Peyer's patch (tissue), 4 donors: ENCODE measurements at regions not wholly inside any gene's neighbourhood (a gene's known extent, or its start where the extent isn't known, plus 50 kb on each side); places are given as distances from the start of the nearest gene placed in this dataset.

ENCODE experiments used
- DNase-seq, 3 donors: peaks; one replicate each; pipeline ENCODE4 v3.0.0-alpha.2; 2017 to 2019
- H3K27ac ChIP-seq, 4 donors: fragments of 200-600 bp; sonication (generic); one replicate each; pipeline ENCODE4 v1.5.1; 2016 to 2019
- H3K27me3 ChIP-seq, 2 donors: fragments of 200-600 bp; sonication (generic); one replicate each; pipeline ENCODE4 v1.5.1; 2019
- H3K36me3 ChIP-seq, 3 donors: fragments of 200-600 bp; sonication (generic); one replicate each; pipeline ENCODE4 v1.5.1; 2016 to 2019
- H3K4me1 ChIP-seq, 4 donors: fragments of 200-600 bp; sonication (generic); one replicate each; pipeline ENCODE4 v1.5.1; 2016 to 2019
- H3K4me3 ChIP-seq, 4 donors: fragments of 200-600 bp; sonication (generic); 1 replicate in 3 of 4; 2 replicates in 1 of 4; pipeline ENCODE4 v1.5.1; 2016 to 2019; ENCODE audit warnings: mild to moderate bottlenecking in 1 of 4
- H3K9me3 ChIP-seq, 4 donors: fragments of 200-600 bp; sonication (generic); one replicate each; pipeline ENCODE4 v1.5.1; 2016 to 2019; ENCODE audit warnings: mild to moderate bottlenecking in 1 of 4
- POLR2A ChIP-seq, 2 donors: fragments of 450-650 bp; IDR thresholded peaks; one replicate each; pipeline ENCODE4 v1.5.1; 2017; ENCODE audit warnings: antibody characterized with exemption in 2 of 2, mild to moderate bottlenecking in 2 of 2, moderate library complexity in 2 of 2
- TF ChIP-seq, protein P1 (sequence below), 6 experiments: fragments of 450-650 bp in 4 of 6; fragments of 200-600 bp in 2 of 6; sonication (generic) in 1 of 6; IDR thresholded peaks; one replicate each; pipeline ENCODE4 v1.5.1; 2017 to 2019; ENCODE audit warnings: antibody characterized with exemption in 6 of 6, mild to moderate bottlenecking in 3 of 6, moderate library complexity in 1 of 6

DNA sequence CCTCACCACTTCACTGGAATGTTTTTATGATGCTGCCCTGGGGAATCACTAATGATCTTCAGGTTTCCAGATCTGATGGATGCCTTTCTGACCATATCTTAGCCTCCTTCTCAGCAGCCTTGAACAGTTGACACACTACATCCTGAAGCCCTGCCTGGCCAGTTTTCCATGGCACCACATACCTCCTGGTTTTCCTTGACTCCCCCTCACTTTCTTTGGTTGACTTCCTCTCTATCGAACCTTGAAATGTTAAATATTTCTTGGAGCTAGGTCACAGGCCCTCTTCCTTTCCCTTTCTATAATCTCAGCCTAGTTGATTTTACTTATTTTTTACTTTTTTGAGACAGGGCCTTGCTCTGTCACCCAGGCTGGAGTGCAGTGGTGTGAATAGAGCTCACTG, 108.8 kb upstream of the CDK1 start:
- no peak for DNase-seq
- Histone ChIP-seq H3K27me3 (no peaks in the 10 kb centered on the region), H3K9me3 (peaks cover 0 to 6% (median 0%) of the 10 kb centered on the region in 4 donors), H3K27ac (no peak overlapping the region), H3K4me1 (no peaks in the 10 kb centered on the region), H3K36me3 (no peaks in the 10 kb centered on the region), H3K4me3 (no peak overlapping the region)
- TF ChIP-seq POLR2A (IDR thresholded peaks at IDR 0.05): no peak
- TF ChIP-seq, protein P1, sequence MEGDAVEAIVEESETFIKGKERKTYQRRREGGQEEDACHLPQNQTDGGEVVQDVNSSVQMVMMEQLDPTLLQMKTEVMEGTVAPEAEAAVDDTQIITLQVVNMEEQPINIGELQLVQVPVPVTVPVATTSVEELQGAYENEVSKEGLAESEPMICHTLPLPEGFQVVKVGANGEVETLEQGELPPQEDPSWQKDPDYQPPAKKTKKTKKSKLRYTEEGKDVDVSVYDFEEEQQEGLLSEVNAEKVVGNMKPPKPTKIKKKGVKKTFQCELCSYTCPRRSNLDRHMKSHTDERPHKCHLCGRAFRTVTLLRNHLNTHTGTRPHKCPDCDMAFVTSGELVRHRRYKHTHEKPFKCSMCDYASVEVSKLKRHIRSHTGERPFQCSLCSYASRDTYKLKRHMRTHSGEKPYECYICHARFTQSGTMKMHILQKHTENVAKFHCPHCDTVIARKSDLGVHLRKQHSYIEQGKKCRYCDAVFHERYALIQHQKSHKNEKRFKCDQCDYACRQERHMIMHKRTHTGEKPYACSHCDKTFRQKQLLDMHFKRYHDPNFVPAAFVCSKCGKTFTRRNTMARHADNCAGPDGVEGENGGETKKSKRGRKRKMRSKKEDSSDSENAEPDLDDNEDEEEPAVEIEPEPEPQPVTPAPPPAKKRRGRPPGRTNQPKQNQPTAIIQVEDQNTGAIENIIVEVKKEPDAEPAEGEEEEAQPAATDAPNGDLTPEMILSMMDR (IDR thresholded peaks at IDR 0.05): no peak

GRCh38 chr10:60666221-60666620, 112.1 kb upstream of the CDK1 start:
- TF ChIP-seq, protein P1 (IDR thresholded peaks at IDR 0.05): no peak
- no peak for TF ChIP-seq POLR2A (IDR thresholded peaks at IDR 0.05)
- Histone ChIP-seq H3K4me3 (no peak overlapping the region), H3K4me1 (no peaks in the 10 kb centered on the region), H3K27ac (no peak overlapping the region), H3K36me3 (no peaks in the 10 kb centered on the region), H3K27me3 (no peaks in the 10 kb centered on the region), H3K9me3 (peaks cover 0 to under 1% (median 0%) of the 10 kb centered on the region in 4 donors)
- no peak for DNase-seq

DNA sequence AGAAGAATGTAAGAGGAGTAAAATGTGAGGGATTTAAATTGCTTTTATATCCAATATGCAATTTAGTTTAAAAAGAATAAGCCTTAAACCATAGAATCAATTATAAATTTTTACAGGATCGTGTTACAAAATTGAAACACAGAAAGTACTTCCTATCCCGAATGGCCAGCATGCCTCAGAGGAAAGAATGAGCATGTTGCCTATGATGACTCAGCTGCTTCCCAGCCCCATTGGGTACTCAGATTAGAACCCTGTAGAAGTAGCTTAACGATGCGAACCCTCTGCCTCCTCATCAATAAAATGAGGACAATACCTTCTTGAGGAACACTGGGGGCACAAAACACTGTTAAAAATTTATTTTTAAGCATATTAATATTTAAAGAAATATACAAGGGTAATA, 113.4 kb upstream of the CDK1 start:
- Histone ChIP-seq H3K4me1 (no peaks in the 10 kb centered on the region), H3K27ac (no peak overlapping the region), H3K9me3 (no peaks in the 10 kb centered on the region), H3K4me3 (no peak overlapping the region), H3K27me3 (no peaks in the 10 kb centered on the region), H3K36me3 (no peaks in the 10 kb centered on the region)
- TF ChIP-seq POLR2A (IDR thresholded peaks at IDR 0.05): no peak
- DNase-seq: no peak

DNA sequence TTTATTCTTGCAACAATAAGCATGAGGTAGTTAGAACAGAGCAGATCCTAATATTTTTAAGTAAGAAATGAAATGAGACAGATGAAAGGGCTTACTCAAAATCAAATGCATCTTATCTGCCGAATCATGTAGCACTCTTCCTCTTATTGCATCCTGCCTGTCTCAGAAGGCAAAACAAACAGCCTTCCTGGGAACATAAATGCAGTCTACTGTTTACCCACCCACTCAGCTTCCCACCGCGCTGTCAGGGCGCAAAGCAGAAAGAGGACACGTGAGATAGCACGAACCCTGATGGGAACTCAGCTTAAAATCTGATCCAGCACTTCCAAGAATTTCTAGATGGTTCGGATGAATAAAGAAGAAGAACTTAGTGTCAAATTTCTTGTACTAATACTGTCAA, 114.4 kb upstream of the CDK1 start:
- no peak for DNase-seq
- Histone ChIP-seq H3K36me3 (no peaks in the 10 kb centered on the region), H3K4me3 (no peak overlapping the region), H3K27ac (no peak overlapping the region), H3K27me3 (no peaks in the 10 kb centered on the region), H3K4me1 (no peaks in the 10 kb centered on the region), H3K9me3 (no peaks in the 10 kb centered on the region)
- TF ChIP-seq, protein P1 (IDR thresholded peaks at IDR 0.05): no peak
- no peak for TF ChIP-seq POLR2A (IDR thresholded peaks at IDR 0.05)

GRCh38 chr10:60662917-60663614, 115.2 kb upstream of the CDK1 start:
- Histone ChIP-seq H3K4me1 (no peaks in the 10 kb centered on the region), H3K27me3 (no peaks in the 10 kb centered on the region), H3K9me3 (no peaks in the 10 kb centered on the region), H3K27ac (no peak overlapping the region), H3K4me3 (no peak overlapping the region), H3K36me3 (no peaks in the 10 kb centered on the region)
- TF ChIP-seq, protein P1 (IDR thresholded peaks at IDR 0.05): no peak
- TF ChIP-seq POLR2A (IDR thresholded peaks at IDR 0.05): no peak
- DNase-seq: no peak

DNA sequence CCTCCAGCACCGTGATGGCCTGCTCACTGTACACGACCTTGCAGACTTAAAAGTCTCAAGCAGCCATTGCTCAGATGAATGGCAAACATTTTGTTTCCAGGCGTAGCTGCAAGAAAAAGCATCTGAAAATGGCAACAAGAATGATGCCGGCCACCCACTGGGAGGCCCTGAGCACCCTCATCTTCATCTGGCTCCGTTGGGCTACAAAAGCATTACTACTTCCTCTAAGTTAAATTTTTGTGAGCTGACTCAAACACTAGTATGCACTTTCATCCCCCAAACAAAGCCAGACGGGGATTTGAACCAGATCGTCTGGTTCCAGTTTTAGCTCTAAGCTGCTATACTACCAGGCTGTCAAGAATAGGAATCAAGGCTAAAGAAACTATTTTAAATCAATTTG, 116.6 kb upstream of the CDK1 start:
- Histone ChIP-seq H3K36me3 (no peaks in the 10 kb centered on the region), H3K4me1 (no peaks in the 10 kb centered on the region), H3K27ac (no peak overlapping the region), H3K9me3 (no peaks in the 10 kb centered on the region), H3K4me3 (no peak overlapping the region), H3K27me3 (no peaks in the 10 kb centered on the region)
- no peak for DNase-seq
- TF ChIP-seq, protein P1 (IDR thresholded peaks at IDR 0.05): no peak
- no peak for TF ChIP-seq POLR2A (IDR thresholded peaks at IDR 0.05)
